Fibroblast of lung (primary cell): ENCODE measurements at regions not wholly inside any gene's neighbourhood (a gene's known extent, or its start where the extent isn't known, plus 50 kb on each side); places are given as distances from the start of the nearest gene placed in this dataset.

ENCODE experiments used
- DNase-seq, 2 donors: peaks; one replicate each; pipeline versions ENCODE4 v3.0.0 to v3.0.0-alpha.2; 2010; ENCODE audit warnings: low read depth in 2 of 2
- H2AFZ ChIP-seq: 2 replicates; pipeline ENCODE4 v1.5.1; 2012; ENCODE audit warnings: low read length, control low read depth, inconsistent platforms
- H3K27ac ChIP-seq: 2 replicates; pipeline ENCODE4 v1.5.1; 2011; ENCODE audit warnings: low read length, control low read depth; ENCODE audit not compliant: insufficient read depth
- H3K27me3 ChIP-seq: 2 replicates; pipeline ENCODE4 v1.5.1; 2011; ENCODE audit warnings: mild to moderate bottlenecking, low read length; ENCODE audit not compliant: control insufficient read depth, insufficient read depth
- H3K36me3 ChIP-seq: 2 replicates; pipeline ENCODE4 v1.5.1; 2011; ENCODE audit warnings: low read length; ENCODE audit not compliant: control insufficient read depth, insufficient read depth
- H3K4me1 ChIP-seq: 2 replicates; pipeline ENCODE4 v1.5.1; 2011; ENCODE audit warnings: low read length; ENCODE audit not compliant: control insufficient read depth, insufficient read depth; ENCODE audit errors: extremely low read depth
- H3K4me2 ChIP-seq: 2 replicates; pipeline ENCODE4 v1.5.1; 2011; ENCODE audit warnings: low read length, control low read depth; ENCODE audit not compliant: insufficient read depth; ENCODE audit errors: extremely low read depth
- H3K4me3 ChIP-seq, 4 experiments: fragments of 200-600 bp in 1 of 4; sonication (generic) in 1 of 4; replicated peaks in 1 of 4; 2 replicates each; pipeline ENCODE4 v1.5.1; 2011 to 2016; ENCODE audit warnings: low read length in 4 of 4, low read depth in 3 of 4, mild to moderate bottlenecking in 3 of 4, control low read depth in 2 of 4, inconsistent platforms in 1 of 4, mixed read lengths in 1 of 4; ENCODE audit not compliant: insufficient read depth in 1 of 4; ENCODE audit errors: control extremely low read depth in 1 of 4
- H3K79me2 ChIP-seq: 2 replicates; pipeline ENCODE4 v1.5.1; 2012; ENCODE audit warnings: mild to moderate bottlenecking, low read length, inconsistent platforms; ENCODE audit not compliant: control insufficient read depth, insufficient read depth
- H3K9ac ChIP-seq: 2 replicates; pipeline ENCODE4 v1.5.1; 2011; ENCODE audit warnings: mild to moderate bottlenecking, low read length, control low read depth; ENCODE audit not compliant: insufficient read depth
- H3K9me3 ChIP-seq: 2 replicates; pipeline ENCODE4 v1.5.1; 2012; ENCODE audit warnings: low read depth, low read length; ENCODE audit not compliant: control insufficient read depth, insufficient read depth
- H4K20me1 ChIP-seq: 2 replicates; pipeline ENCODE4 v1.5.1; 2011; ENCODE audit warnings: low read length; ENCODE audit not compliant: control insufficient read depth, insufficient read depth; ENCODE audit errors: extremely low read depth
- EZH2 ChIP-seq: IDR thresholded peaks from 2 replicates; pipeline ENCODE4 v1.5.1; 2012; ENCODE audit warnings: low read length, control low read depth, mild to moderate bottlenecking; ENCODE audit errors: missing control alignments
- TF ChIP-seq, protein P1 (sequence below), 2 donors: IDR thresholded peaks in 1 of 2; conservative IDR thresholded peaks in 1 of 2; 1 replicate in 1 of 2; 2 replicates in 1 of 2; pipeline ENCODE4 v1.5.1; 2011 to 2012; ENCODE audit warnings: low read length in 2 of 2, control low read depth in 1 of 2, inconsistent platforms in 1 of 2, low read depth in 1 of 2, mild to moderate bottlenecking in 1 of 2

DNA sequence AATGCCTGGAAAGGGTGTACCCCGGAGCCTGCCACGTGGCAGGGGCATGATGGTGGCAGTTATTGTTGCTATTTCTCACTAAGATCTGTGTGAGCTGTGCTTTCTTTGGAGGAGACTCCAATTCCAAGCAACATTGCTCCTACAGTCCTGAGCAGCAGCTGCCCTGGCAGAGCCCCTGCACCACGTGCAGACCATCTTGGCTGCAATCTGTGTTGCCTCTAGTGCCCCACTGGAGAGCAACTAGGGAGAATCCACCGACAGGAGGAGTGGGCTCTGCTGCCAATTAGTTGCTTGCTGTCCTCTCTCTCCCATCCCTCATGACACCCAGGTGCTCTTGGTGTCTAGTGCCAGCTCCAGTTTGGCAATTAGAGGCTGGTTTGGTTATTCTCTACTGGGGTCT is 116.0 kb downstream of the PXDC1 start:
- TF ChIP-seq EZH2: no peak
- TF ChIP-seq, protein P1, sequence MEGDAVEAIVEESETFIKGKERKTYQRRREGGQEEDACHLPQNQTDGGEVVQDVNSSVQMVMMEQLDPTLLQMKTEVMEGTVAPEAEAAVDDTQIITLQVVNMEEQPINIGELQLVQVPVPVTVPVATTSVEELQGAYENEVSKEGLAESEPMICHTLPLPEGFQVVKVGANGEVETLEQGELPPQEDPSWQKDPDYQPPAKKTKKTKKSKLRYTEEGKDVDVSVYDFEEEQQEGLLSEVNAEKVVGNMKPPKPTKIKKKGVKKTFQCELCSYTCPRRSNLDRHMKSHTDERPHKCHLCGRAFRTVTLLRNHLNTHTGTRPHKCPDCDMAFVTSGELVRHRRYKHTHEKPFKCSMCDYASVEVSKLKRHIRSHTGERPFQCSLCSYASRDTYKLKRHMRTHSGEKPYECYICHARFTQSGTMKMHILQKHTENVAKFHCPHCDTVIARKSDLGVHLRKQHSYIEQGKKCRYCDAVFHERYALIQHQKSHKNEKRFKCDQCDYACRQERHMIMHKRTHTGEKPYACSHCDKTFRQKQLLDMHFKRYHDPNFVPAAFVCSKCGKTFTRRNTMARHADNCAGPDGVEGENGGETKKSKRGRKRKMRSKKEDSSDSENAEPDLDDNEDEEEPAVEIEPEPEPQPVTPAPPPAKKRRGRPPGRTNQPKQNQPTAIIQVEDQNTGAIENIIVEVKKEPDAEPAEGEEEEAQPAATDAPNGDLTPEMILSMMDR (conservative IDR thresholded peaks at IDR 0.05 in 1 of 2, IDR thresholded peaks at IDR 0.05 in 1 of 2; ENCODE audit: low read depth in 1 of 2, low read length in 2 of 2): no peak
- no peaks in the 10 kb centered on the region for H4K20me1 ChIP-seq
- H3K27ac ChIP-seq: no peak overlapping the region
- H3K4me1 ChIP-seq: no peaks in the 10 kb centered on the region
- H3K9me3 ChIP-seq: no peaks in the 10 kb centered on the region
- no peaks in the 10 kb centered on the region for H3K36me3 ChIP-seq
- no peak overlapping the region for H3K9ac ChIP-seq
- DNase-seq: no peak
- H3K4me2 ChIP-seq: no peak overlapping the region
- H3K27me3 ChIP-seq: peaks cover 2% of the 10 kb centered on the region
- H3K79me2 ChIP-seq: no peaks in the 10 kb centered on the region
- H2AFZ ChIP-seq: no peak overlapping the region
- no peak overlapping the region for H3K4me3 ChIP-seq

- Histone ChIP-seq H4K20me1 (no peaks in the 10 kb centered on the region), H3K4me2 (no peak overlapping the region), H3K9me3 (no peaks in the 10 kb centered on the region), H3K27ac (no peak overlapping the region), H3K9ac (no peak overlapping the region), H3K4me3 (no peak overlapping the region), H3K79me2 (no peaks in the 10 kb centered on the region), H3K4me1 (no peaks in the 10 kb centered on the region), H2AFZ (no peak overlapping the region), H3K36me3 (no peaks in the 10 kb centered on the region), H3K27me3 (no peaks in the 10 kb centered on the region)
- DNase-seq: no peak
- TF ChIP-seq, protein P1 (conservative IDR thresholded peaks at IDR 0.05 in 1 of 2, IDR thresholded peaks at IDR 0.05 in 1 of 2; ENCODE audit: low read depth in 1 of 2, low read length in 2 of 2): no peak
- TF ChIP-seq EZH2: no peak
Measured at GRCh38 chr6:3634280-3634816, 117.2 kb downstream of the PXDC1 start.

DNA sequence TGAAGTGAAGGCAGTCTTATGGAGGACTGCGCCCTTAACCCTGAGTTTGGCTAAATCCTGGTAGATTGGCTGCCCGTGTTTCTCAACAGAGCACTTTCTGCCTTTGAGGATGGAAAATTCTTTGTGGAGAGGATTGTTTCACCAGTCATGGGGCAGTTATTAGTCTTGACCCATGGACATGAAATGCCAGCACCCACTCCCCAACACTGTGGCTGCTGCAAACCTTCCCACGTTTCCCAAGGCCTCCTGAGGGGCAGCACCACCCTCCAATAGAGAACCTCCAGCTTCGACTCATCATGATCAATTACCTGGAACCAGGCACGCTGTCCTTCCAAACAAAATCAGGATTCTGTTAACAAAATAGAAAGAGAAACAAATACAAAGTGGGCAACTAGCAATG is 117.8 kb downstream of the PXDC1 start:
- H2AFZ ChIP-seq: no peak overlapping the region
- H4K20me1 ChIP-seq: no peaks in the 10 kb centered on the region
- no peak overlapping the region for H3K4me3 ChIP-seq
- H3K27ac ChIP-seq: no peak overlapping the region
- no peaks in the 10 kb centered on the region for H3K9me3 ChIP-seq
- TF ChIP-seq, protein P1 (conservative IDR thresholded peaks at IDR 0.05 in 1 of 2, IDR thresholded peaks at IDR 0.05 in 1 of 2; ENCODE audit: low read depth in 1 of 2, low read length in 2 of 2): no peak
- TF ChIP-seq EZH2: no peak
- H3K36me3 ChIP-seq: no peaks in the 10 kb centered on the region
- H3K9ac ChIP-seq: no peak overlapping the region
- no peak for DNase-seq
- no peaks in the 10 kb centered on the region for H3K79me2 ChIP-seq
- H3K4me1 ChIP-seq: no peaks in the 10 kb centered on the region
- no peak overlapping the region for H3K4me2 ChIP-seq
- no peaks in the 10 kb centered on the region for H3K27me3 ChIP-seq
